Left ventricle myocardium inferior (tissue), 1 donor: ENCODE measurements at regions not wholly inside any gene's neighbourhood (a gene's known extent, or its start where the extent isn't known, plus 50 kb on each side); places are given as distances from the start of the nearest gene placed in this dataset.

Experiments used
- DNase-seq: peaks from one replicate; pipeline ENCODE4 v3.0.0-alpha.2; 2020
- H3K27ac ChIP-seq: fragments of 200-600 bp; replicated peaks from 2 replicates; pipeline ENCODE4 v1.8.0; 2021
- H3K27me3 ChIP-seq: fragments of 200-600 bp; 2 replicates; pipeline ENCODE4 v1.8.0; 2021; ENCODE audit warnings: low read depth
- H3K36me3 ChIP-seq: fragments of 200-600 bp; 2 replicates; pipeline ENCODE4 v1.8.0; 2021
- H3K4me1 ChIP-seq: fragments of 200-600 bp; 2 replicates; pipeline ENCODE4 v1.8.0; 2021
- H3K4me3 ChIP-seq: fragments of 200-600 bp; 2 replicates; pipeline ENCODE4 v1.8.0; 2021; ENCODE audit warnings: mild to moderate bottlenecking, moderate library complexity
- H3K9me3 ChIP-seq: fragments of 200-600 bp; replicated peaks from 2 replicates; pipeline ENCODE4 v1.8.0; 2021
- CTCF ChIP-seq: fragments of 200-600 bp; IDR thresholded peaks from 2 replicates; pipeline ENCODE4 v1.8.0; 2021; ENCODE audit warnings: antibody characterized with exemption, mild to moderate bottlenecking, borderline replicate concordance
- intact Hi-C: fragments of 100-400 bp; cut with micrococcal nuclease; formaldehyde crosslinking; loops from one replicate; pipeline ENCODE4 v1.11.0; 2022
- donor health status: DM: no; HTN: yes; CAD: no; lungs with severe emphysema.

GRCh38 chr1:55820501-55820900 is 605.3 kb upstream of the USP24 start:
- no peak for DNase-seq
- H3K36me3 ChIP-seq = no peaks in the 10 kb centered on the region
- no peak overlapping the region for H3K4me3 ChIP-seq
- peaks cover 6% of the 10 kb centered on the region for H3K4me1 ChIP-seq
- H3K27me3 ChIP-seq = no peaks in the 10 kb centered on the region
- intact Hi-C loops = no loop called here
- H3K27ac ChIP-seq = no peak overlapping the region
- TF ChIP-seq CTCF = no peak
- no peaks in the 10 kb centered on the region for H3K9me3 ChIP-seq

GRCh38 chr1:55819011-55819410 is 603.8 kb upstream of the USP24 start:
- no peaks in the 10 kb centered on the region for H3K36me3 ChIP-seq
- no peaks in the 10 kb centered on the region for H3K27me3 ChIP-seq
- no peak overlapping the region for H3K27ac ChIP-seq
- H3K9me3 ChIP-seq = no peaks in the 10 kb centered on the region
- TF ChIP-seq CTCF = no peak
- H3K4me3 ChIP-seq = no peak overlapping the region
- intact Hi-C loops = no loop called here
- peaks cover 6% of the 10 kb centered on the region for H3K4me1 ChIP-seq
- DNase-seq = no peak

GRCh38 chr1:55816456-55817426 is 601.6 kb upstream of the USP24 start:
- Histone ChIP-seq H3K4me3 (no peak overlapping the region), H3K4me1 (peaks cover 6% of the 10 kb centered on the region), H3K36me3 (no peaks in the 10 kb centered on the region), H3K27me3 (no peaks in the 10 kb centered on the region), H3K27ac (no peak overlapping the region), H3K9me3 (no peaks in the 10 kb centered on the region)
- no peak for TF ChIP-seq CTCF
- no peak for DNase-seq
- intact Hi-C loops = no loop called here

- Histone ChIP-seq H3K36me3 (no peaks in the 10 kb centered on the region), H3K4me1 (peaks cover 6% of the 10 kb centered on the region), H3K4me3 (no peak overlapping the region), H3K9me3 (no peaks in the 10 kb centered on the region), H3K27me3 (no peaks in the 10 kb centered on the region), H3K27ac (no peak overlapping the region)
- intact Hi-C loops = no loop called here
- no peak for DNase-seq
- no peak for TF ChIP-seq CTCF
Observed at GRCh38 chr1:55815745-55816455, 600.7 kb upstream of the USP24 start.

GRCh38 chr1:55814967-55815366 is 599.8 kb upstream of the USP24 start:
- DNase-seq = no peak
- Histone ChIP-seq H3K27me3 (no peaks in the 10 kb centered on the region), H3K9me3 (no peaks in the 10 kb centered on the region), H3K4me3 (no peak overlapping the region), H3K27ac (no peak overlapping the region), H3K4me1 (peaks cover 6% of the 10 kb centered on the region), H3K36me3 (no peaks in the 10 kb centered on the region)
- intact Hi-C loops = no loop called here
- no peak for TF ChIP-seq CTCF
